ENCODE measurements at regions not wholly inside any gene's neighbourhood (a gene's known extent, or its start where the extent isn't known, plus 50 kb on each side); places are given as distances from the start of the nearest gene placed in this dataset.

DNA sequence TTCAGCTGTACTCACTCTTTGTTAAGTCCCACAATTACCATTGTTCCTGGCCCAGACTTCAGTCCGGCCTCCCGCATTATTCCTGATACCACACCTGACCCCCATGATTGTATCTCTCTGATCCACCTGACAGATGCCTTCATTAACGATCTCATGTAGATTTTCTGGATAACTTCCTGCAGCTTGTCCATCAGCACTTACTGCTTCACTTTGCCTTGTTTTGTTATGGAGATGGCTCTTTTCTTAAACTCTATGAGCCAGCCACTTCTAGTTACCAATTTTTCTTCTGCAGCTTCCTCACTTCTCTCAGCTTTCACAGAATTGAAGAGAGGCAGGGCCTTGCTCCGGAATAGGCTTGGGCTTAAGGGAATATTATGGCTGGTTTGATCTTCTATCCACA, 1044.2 kb downstream of the PLOD2 start:
- no peak for ATAC-seq
- no peak overlapping the region for H3K4me3 Mint-ChIP-seq
- H3K27ac Mint-ChIP-seq: no peak overlapping the region
- no peaks in the 10 kb centered on the region for H3K27me3 Mint-ChIP-seq
- H3K9me3 Mint-ChIP-seq: peaks cover 3% of the 10 kb centered on the region
- H3K4me1 Mint-ChIP-seq: no peaks in the 10 kb centered on the region
- no peaks in the 10 kb centered on the region for H3K36me3 Mint-ChIP-seq

DNA sequence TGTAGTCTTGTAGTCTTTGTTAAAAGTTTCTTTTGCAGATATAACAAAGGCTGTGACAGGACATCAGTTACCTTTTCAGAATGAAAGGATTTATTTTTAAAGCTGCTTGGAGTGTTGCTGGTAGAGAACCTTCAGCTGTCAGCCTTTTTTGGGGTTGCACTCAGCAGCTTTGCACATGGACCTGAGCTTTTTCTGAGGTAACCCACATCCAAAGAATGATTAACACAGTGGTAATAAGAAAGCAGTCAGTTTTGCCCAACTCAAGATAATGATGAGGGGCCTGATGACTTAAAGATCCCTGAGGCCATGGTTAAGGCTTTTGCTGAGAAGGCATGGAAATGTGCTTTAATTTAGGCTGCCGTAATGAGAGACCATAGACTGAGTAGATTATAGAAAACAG, 1042.7 kb downstream of the PLOD2 start:
- Mint-ChIP-seq H3K36me3 (no peaks in the 10 kb centered on the region), H3K27me3 (no peaks in the 10 kb centered on the region), H3K27ac (no peak overlapping the region), H3K4me3 (no peak overlapping the region), H3K9me3 (peaks cover 3% of the 10 kb centered on the region), H3K4me1 (no peaks in the 10 kb centered on the region)
- ATAC-seq: no peak

DNA sequence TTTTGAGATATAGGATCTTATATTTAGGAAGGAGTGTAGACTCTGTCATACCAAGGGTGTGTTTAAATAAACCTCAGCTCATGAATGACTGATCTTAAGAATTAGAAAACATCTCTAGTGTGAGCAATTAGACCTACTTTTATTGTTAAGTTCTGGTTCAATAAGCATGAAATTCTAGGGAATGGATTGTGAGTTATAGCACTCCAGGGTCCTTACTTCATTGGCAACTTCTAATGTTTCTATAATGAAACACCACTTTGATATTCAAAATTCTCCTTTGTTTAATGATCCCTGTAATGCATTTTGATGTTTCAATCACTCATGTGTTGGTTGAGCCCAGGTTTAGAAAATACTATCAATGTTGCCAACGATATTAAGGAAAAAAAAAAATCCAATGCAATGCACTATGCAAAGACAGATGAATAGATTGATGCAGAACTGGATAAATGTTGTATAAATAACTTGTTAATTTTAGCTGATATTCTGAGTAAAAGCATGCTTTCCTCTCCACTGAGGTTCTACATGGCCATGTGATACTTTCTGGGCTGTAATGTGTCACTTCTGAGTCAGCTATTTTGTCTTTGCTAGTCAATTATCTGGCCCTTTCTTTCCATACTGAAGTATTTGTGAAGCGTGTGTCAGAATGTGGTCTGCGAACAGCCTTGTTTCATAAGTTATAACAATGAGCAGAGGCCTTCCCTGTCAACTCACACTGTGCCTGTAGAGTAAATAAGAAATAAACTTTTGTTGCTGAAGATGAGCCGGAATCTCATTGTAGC, 1035.9 kb downstream of the PLOD2 start:
- Mint-ChIP-seq H3K9me3 (no peaks in the 10 kb centered on the region), H3K27me3 (no peaks in the 10 kb centered on the region), H3K4me3 (no peak overlapping the region), H3K36me3 (no peaks in the 10 kb centered on the region), H3K4me1 (no peaks in the 10 kb centered on the region), H3K27ac (no peak overlapping the region)
- no peak for ATAC-seq

GRCh38 chr3:145133281-145133680, 1027.7 kb downstream of the PLOD2 start:
- Mint-ChIP-seq H3K4me1 (no peaks in the 10 kb centered on the region), H3K27ac (no peak overlapping the region), H3K9me3 (no peaks in the 10 kb centered on the region), H3K27me3 (no peaks in the 10 kb centered on the region), H3K36me3 (no peaks in the 10 kb centered on the region), H3K4me3 (no peak overlapping the region)
- no peak for ATAC-seq

GRCh38 chr3:145134738-145135137, 1026.2 kb downstream of the PLOD2 start:
- no peaks in the 10 kb centered on the region for H3K9me3 Mint-ChIP-seq
- H3K27me3 Mint-ChIP-seq: no peaks in the 10 kb centered on the region
- H3K36me3 Mint-ChIP-seq: no peaks in the 10 kb centered on the region
- H3K4me1 Mint-ChIP-seq: no peaks in the 10 kb centered on the region
- no peak overlapping the region for H3K4me3 Mint-ChIP-seq
- H3K27ac Mint-ChIP-seq: no peak overlapping the region
- ATAC-seq: no peak

DNA sequence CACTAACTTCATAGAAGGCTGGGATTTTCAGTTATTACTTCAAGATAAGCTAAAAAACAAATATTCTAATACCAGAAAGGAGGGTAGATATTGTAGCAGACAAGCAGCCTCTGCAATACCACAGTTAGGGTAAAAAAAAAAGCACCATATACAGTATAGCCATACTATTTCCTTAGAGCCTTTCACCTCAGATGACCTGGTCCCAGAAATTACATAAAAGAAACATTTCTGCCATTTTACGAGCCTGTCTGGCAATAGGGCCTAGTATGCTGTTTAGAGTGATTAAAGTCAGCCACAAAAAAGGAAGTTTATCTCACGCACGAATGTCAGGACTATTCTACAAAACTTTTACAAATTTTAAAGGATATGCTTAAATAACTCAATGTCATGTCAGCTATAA, 1016.6 kb downstream of the PLOD2 start:
- H3K27ac Mint-ChIP-seq: no peak overlapping the region
- no peak for ATAC-seq

GRCh38 chr3:145145461-145145860, 1015.5 kb downstream of the PLOD2 start:
- H3K27ac Mint-ChIP-seq: no peak overlapping the region
- no peaks in the 10 kb centered on the region for H3K36me3 Mint-ChIP-seq
- H3K9me3 Mint-ChIP-seq: no peaks in the 10 kb centered on the region
- no peaks in the 10 kb centered on the region for H3K4me1 Mint-ChIP-seq
- H3K27me3 Mint-ChIP-seq: no peaks in the 10 kb centered on the region
- no peak for ATAC-seq
- H3K4me3 Mint-ChIP-seq: no peak overlapping the region

More for the DNA sequence above, 1016.6 kb downstream of the PLOD2 start:
- Mint-ChIP-seq H3K36me3 (no peaks in the 10 kb centered on the region), H3K9me3 (no peaks in the 10 kb centered on the region), H3K4me3 (no peak overlapping the region), H3K4me1 (no peaks in the 10 kb centered on the region), H3K27me3 (no peaks in the 10 kb centered on the region)

DNA sequence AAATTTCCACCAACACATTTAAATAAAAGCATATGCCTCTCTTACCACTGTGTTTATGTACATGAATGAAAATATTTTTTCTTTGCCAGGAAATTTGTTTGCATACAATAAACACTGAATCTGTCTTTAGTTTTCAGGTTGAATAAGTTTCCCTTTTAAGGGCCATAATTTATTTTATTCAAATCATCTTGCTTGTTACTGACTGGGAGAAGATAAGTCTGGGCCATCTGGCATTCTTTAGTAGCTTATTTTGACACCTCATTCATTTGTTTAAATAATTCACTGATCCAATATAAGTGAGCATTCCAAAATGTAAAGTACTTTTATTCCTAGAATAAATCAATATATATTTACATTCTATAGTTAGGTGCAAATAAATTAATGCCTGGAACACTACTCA, 1001.3 kb downstream of the PLOD2 start:
- no peak for ATAC-seq
- no peaks in the 10 kb centered on the region for H3K9me3 Mint-ChIP-seq
- H3K4me1 Mint-ChIP-seq: no peaks in the 10 kb centered on the region
- H3K27ac Mint-ChIP-seq: no peak overlapping the region
- H3K4me3 Mint-ChIP-seq: no peak overlapping the region
- no peaks in the 10 kb centered on the region for H3K27me3 Mint-ChIP-seq
- H3K36me3 Mint-ChIP-seq: no peaks in the 10 kb centered on the region

DNA sequence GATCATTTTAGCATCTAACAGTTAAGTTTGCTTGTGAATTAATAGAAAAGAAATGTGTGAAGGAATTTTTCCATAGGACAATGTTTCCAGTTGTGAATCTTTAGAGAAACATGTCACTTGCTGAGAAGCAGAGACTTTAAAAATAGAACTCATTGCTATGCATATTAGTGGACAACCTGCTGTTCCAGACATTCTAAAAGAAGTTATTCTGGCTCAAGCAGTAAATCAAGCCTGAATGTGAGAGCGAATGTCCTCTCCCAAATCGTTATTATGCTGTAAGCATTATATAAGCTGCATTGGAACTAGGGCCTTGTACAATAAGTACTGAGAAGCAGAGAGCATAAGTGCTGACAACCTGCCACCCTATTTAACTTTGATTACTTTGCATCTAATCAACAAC, 990.9 kb downstream of the PLOD2 start:
- H3K36me3 Mint-ChIP-seq: no peaks in the 10 kb centered on the region
- no peaks in the 10 kb centered on the region for H3K27me3 Mint-ChIP-seq
- no peaks in the 10 kb centered on the region for H3K4me1 Mint-ChIP-seq
- H3K27ac Mint-ChIP-seq: no peak overlapping the region
- H3K4me3 Mint-ChIP-seq: no peak overlapping the region
- peaks cover 3% of the 10 kb centered on the region for H3K9me3 Mint-ChIP-seq
- ATAC-seq: no peak

- no peaks in the 10 kb centered on the region for H3K36me3 Mint-ChIP-seq
- no peak overlapping the region for H3K4me3 Mint-ChIP-seq
- ATAC-seq: no peak
- H3K27me3 Mint-ChIP-seq: no peaks in the 10 kb centered on the region
- no peak overlapping the region for H3K27ac Mint-ChIP-seq
- peaks cover 3% of the 10 kb centered on the region for H3K9me3 Mint-ChIP-seq
- H3K4me1 Mint-ChIP-seq: no peaks in the 10 kb centered on the region
These were observed 985.4 kb downstream of the PLOD2 start for GRCh38 chr3:145175626-145176025.

DNA sequence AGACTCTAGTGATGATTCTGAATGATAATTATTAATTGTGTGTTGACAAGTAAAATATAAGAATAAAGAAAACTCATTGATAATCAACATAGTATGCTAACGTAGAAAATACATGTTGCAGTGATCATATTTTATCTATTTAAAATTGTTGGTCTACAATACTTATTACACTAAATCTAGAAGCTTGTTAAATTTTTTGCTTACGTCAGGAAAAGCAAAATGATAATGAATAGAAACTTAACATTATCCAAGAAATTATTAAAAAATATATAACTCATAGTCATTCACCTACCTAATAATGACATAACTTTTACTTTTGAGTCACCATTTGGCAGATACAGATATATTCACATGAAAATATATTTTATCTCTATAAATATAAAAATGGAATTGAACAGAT, 984.1 kb downstream of the PLOD2 start:
- Mint-ChIP-seq H3K36me3 (no peaks in the 10 kb centered on the region), H3K9me3 (no peaks in the 10 kb centered on the region), H3K27ac (no peak overlapping the region), H3K27me3 (no peaks in the 10 kb centered on the region), H3K4me3 (no peak overlapping the region), H3K4me1 (no peaks in the 10 kb centered on the region)
- ATAC-seq: no peak

GRCh38 chr3:145177828-145178227, 983.2 kb downstream of the PLOD2 start:
- Mint-ChIP-seq H3K4me3 (no peak overlapping the region), H3K9me3 (no peaks in the 10 kb centered on the region)
- ATAC-seq: no peak

DNA sequence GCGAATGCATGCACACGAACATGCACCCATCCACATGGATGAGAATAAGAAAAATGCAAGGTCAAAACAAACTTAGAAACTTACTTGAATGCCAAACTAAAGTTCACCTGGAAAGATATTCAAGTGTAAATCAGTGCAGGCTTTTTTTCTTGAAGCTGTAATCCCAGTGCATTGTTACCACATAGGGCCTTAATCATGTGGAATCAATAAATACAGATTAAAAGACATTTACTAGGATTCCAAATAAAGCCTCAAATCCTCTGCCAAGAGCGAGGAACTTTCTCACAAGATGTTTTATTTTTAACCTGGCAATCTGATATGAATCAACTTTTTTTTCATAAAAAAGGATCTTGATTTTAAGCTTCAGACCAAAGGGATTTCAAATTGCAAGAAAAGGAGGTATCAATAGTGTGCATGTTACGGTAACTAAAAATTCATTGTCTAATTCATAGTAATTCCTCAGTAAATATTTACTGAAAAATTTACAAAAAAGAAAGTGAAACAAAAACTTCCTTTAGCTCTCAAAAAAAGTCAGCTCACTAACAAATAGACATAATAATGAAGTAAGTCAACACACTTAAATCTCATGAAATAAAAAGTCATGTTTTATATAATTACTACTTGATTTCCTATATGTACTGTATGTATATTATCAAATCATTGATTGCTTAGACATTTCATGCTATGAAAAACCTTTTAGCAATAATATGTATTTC, 978.6 kb downstream of the PLOD2 start:
- H3K4me1 Mint-ChIP-seq: no peaks in the 10 kb centered on the region
- no peaks in the 10 kb centered on the region for H3K27me3 Mint-ChIP-seq
- no peaks in the 10 kb centered on the region for H3K9me3 Mint-ChIP-seq
- H3K36me3 Mint-ChIP-seq: no peaks in the 10 kb centered on the region
- no peak overlapping the region for H3K27ac Mint-ChIP-seq
- ATAC-seq: no peak
- H3K4me3 Mint-ChIP-seq: no peak overlapping the region

More at GRCh38 chr3:145177828-145178227, 983.2 kb downstream of the PLOD2 start:
- Mint-ChIP-seq H3K36me3 (no peaks in the 10 kb centered on the region), H3K4me1 (no peaks in the 10 kb centered on the region), H3K27ac (no peak overlapping the region), H3K27me3 (no peaks in the 10 kb centered on the region)

GRCh38 chr3:145183261-145183660, 977.7 kb downstream of the PLOD2 start:
- H3K27me3 Mint-ChIP-seq: no peaks in the 10 kb centered on the region
- H3K27ac Mint-ChIP-seq: no peak overlapping the region
- no peaks in the 10 kb centered on the region for H3K4me1 Mint-ChIP-seq
- no peaks in the 10 kb centered on the region for H3K9me3 Mint-ChIP-seq
- no peaks in the 10 kb centered on the region for H3K36me3 Mint-ChIP-seq
- no peak for ATAC-seq
- no peak overlapping the region for H3K4me3 Mint-ChIP-seq

DNA sequence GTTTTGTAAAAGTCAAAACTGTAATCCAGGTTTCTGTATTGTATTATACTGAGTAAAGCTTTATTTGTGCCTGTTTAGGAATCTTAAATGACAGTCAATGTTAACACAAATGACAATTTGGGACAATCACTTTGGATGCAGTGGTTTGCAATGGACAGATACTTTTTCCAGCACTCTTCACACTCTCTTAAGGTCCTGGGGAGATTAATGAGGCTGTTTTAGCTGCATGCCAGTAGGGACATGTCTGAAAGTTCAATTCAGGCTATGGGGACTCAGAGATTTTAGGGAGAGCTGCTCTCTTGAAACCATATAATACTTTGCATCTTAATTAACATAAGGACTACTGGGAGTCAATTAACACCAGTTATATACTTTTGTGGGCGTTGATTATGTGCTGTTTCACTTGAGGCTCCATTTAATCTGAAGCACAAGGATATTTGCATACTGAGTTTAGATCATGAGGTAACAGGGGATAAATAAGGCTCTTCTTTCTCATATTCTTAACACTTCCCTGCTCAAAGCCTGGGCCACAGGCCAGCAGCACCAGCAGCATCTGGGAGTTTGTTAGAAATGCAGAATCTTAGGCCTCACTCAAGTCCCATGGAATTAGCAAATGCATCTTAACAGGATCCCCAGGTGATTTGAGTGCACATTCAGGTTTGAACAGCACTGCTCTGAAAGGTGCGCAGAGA, 972.8 kb downstream of the PLOD2 start:
- ATAC-seq: no peak
- H3K4me1 Mint-ChIP-seq: no peaks in the 10 kb centered on the region
- H3K27ac Mint-ChIP-seq: no peak overlapping the region
- H3K27me3 Mint-ChIP-seq: no peaks in the 10 kb centered on the region
- H3K9me3 Mint-ChIP-seq: no peaks in the 10 kb centered on the region
- no peak overlapping the region for H3K4me3 Mint-ChIP-seq
- no peaks in the 10 kb centered on the region for H3K36me3 Mint-ChIP-seq

DNA sequence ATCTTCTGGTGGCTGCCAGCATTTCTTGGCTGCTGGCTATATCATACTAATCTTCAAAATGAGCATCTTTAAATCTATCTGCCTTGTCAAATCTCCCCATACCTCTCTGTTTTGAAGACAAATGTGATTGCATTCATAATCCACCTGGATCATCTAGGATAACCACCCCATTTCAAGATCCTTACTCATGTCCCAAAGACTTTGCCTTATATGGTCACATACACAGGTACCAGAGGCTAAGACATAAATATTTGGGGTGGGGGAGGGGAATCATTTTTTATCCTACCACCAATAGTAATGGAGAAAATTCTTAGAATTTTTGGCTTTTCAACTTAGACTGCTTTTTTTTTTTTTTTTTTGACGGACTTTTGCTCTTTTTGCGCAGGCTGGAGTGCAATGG, 970.8 kb downstream of the PLOD2 start:
- Mint-ChIP-seq H3K27ac (no peak overlapping the region), H3K4me1 (no peaks in the 10 kb centered on the region), H3K4me3 (no peak overlapping the region), H3K27me3 (no peaks in the 10 kb centered on the region), H3K36me3 (no peaks in the 10 kb centered on the region), H3K9me3 (no peaks in the 10 kb centered on the region)
- no peak for ATAC-seq

All from stimulated activated memory B cell treated with anti-CD40 and anti-IgM and Interleukin-4, amounts not matched to agents 10 μg/mL and 1 μg/mL and 100 μg/mL, for 72 hours (primary cell).